B cell (primary cell): ENCODE measurements at regions not wholly inside any gene's neighbourhood (a gene's known extent, or its start where the extent isn't known, plus 50 kb on each side); places are given as distances from the start of the nearest gene placed in this dataset.

ENCODE experiments used
- ATAC-seq: fragments of 200-7000 bp; cut with Tn5 transposase; one replicate; pipeline ENCODE4 v1.10.0; 2021; ENCODE audit warnings: low read depth, mild to moderate bottlenecking, moderate number of reproducible peaks, moderate library complexity
- CTCF ChIA-PET: fragments of 350-600 bp; sonication (Branson Sonifier 250); formaldehyde crosslinking; loops from one replicate; lab custom pipeline; 2021; ENCODE audit warnings: antibody characterized with exemption, inconsistent platforms; lab: Charles Lee
- POLR2A ChIA-PET: fragments of 350-600 bp; sonication (Branson Sonifier 250); formaldehyde crosslinking; loops from one replicate; lab custom pipeline; 2021; ENCODE audit warnings: antibody characterized with exemption; lab: Charles Lee
- DNase-seq: peaks from one replicate; pipeline ENCODE4 v3.0.0; 2013
- H2AFZ ChIP-seq: 2 replicates; pipeline ENCODE4 v1.6.1; 2012; ENCODE audit warnings: mild to moderate bottlenecking, low read depth, low read length; ENCODE audit not compliant: insufficient read depth, poor library complexity, severe bottlenecking
- H3K27ac ChIP-seq, 2 donors: 1 replicate in 1 of 2; 2 replicates in 1 of 2; pipeline ENCODE4 v1.5.1; 2012 to 2013; ENCODE audit warnings: low read length in 2 of 2, mild to moderate bottlenecking in 2 of 2, moderate library complexity in 1 of 2
- H3K27me3 ChIP-seq, 4 experiments: fragments of 200-600 bp in 1 of 4; sonication (generic) in 1 of 4; replicated peaks in 1 of 4; 1 replicate in 2 of 4; 2 replicates in 2 of 4; pipeline versions ENCODE4 v1.6.1 to v1.7.0; 2013 to 2016; ENCODE audit warnings: low read length in 3 of 4, mild to moderate bottlenecking in 2 of 4, mixed read lengths in 1 of 4, moderate library complexity in 1 of 4; ENCODE audit not compliant: insufficient read depth in 4 of 4, control insufficient read depth in 3 of 4; ENCODE audit errors: control extremely low read depth in 1 of 4
- H3K36me3 ChIP-seq, 2 experiments: replicated peaks in 1 of 2; 1 replicate in 1 of 2; 2 replicates in 1 of 2; pipeline versions ENCODE4 v1.6.1 to v1.7.1; 2013; ENCODE audit warnings: low read length in 1 of 2; ENCODE audit not compliant: insufficient read depth in 2 of 2, control insufficient read depth in 1 of 2; ENCODE audit errors: control extremely low read depth in 1 of 2, extremely low read depth in 1 of 2
- H3K4me1 ChIP-seq, 2 donors: fragments of 200-600 bp in 1 of 2; sonication (generic) in 1 of 2; 1 replicate in 1 of 2; 2 replicates in 1 of 2; pipeline versions ENCODE4 v1.5.1 to v1.6.1; 2013 to 2017; ENCODE audit warnings: low read length in 2 of 2; ENCODE audit not compliant: control insufficient read depth in 2 of 2, insufficient read depth in 2 of 2
- H3K4me2 ChIP-seq: replicated peaks from 2 replicates; pipeline ENCODE3; 2012; ENCODE audit warnings: mild to moderate bottlenecking, low read depth, low read length; ENCODE audit not compliant: poor library complexity, severe bottlenecking
- H3K4me3 ChIP-seq, 5 experiments: fragments of 200-600 bp in 1 of 5; sonication (generic) in 1 of 5; 1 replicate in 3 of 5; 2 replicates in 2 of 5; pipeline versions ENCODE4 v1.5.1 to v1.7.0; 2011 to 2016; ENCODE audit warnings: low read length in 4 of 5, mild to moderate bottlenecking in 4 of 5, low read depth in 2 of 5, control low read depth in 1 of 5, moderate library complexity in 1 of 5; ENCODE audit not compliant: insufficient read depth in 1 of 5; ENCODE audit errors: control extremely low read depth in 1 of 5, extremely low read depth in 1 of 5
- H3K79me2 ChIP-seq: fragments of 200-600 bp; sonication (generic); one replicate; pipeline ENCODE4 v1.6.0; 2016; ENCODE audit warnings: low read length; ENCODE audit not compliant: control insufficient read depth, insufficient read depth
- H3K9ac ChIP-seq: fragments of 200-600 bp; sonication (generic); 2 replicates; pipeline ENCODE4 v1.6.1; 2017; ENCODE audit warnings: mild to moderate bottlenecking, low read length, moderate library complexity
- H3K9me3 ChIP-seq, 3 donors: one replicate each; pipeline versions ENCODE4 v1.6.1 to v1.7.1; 2013; ENCODE audit warnings: low read length in 2 of 3; ENCODE audit not compliant: control insufficient read depth in 2 of 3, insufficient read depth in 1 of 3; ENCODE audit errors: control extremely low read depth in 1 of 3
- H4K20me1 ChIP-seq: 2 replicates; pipeline ENCODE4 v1.6.0; 2012; ENCODE audit warnings: mild to moderate bottlenecking, low read length; ENCODE audit not compliant: insufficient read depth, control insufficient read depth, poor library complexity, severe bottlenecking
- H3K27ac Mint-ChIP-seq: one replicate; pipeline ENCODE4 v1.8.0; 2021; ENCODE audit warnings: mixed read lengths
- H3K27me3 Mint-ChIP-seq: one replicate; pipeline ENCODE4 v1.8.0; 2021; ENCODE audit warnings: mixed read lengths
- H3K4me1 Mint-ChIP-seq: one replicate; pipeline ENCODE4 v1.8.0; 2021; ENCODE audit warnings: mixed read lengths
- H3K4me3 Mint-ChIP-seq: one replicate; pipeline ENCODE4 v1.8.0; 2021; ENCODE audit warnings: mixed read lengths
- H3K9me3 Mint-ChIP-seq: one replicate; pipeline ENCODE4 v1.8.0; 2022; ENCODE audit warnings: mixed read lengths; ENCODE audit not compliant: insufficient read depth
- CTCF ChIP-seq: fragments of 200-600 bp; IDR thresholded peaks from one replicate; pipeline ENCODE4 v1.8.0; 2022; ENCODE audit warnings: antibody characterized with exemption, mild to moderate bottlenecking
- EZH2 ChIP-seq: IDR thresholded peaks from 2 replicates; pipeline ENCODE4 v1.6.1; 2012; ENCODE audit warnings: borderline replicate concordance, low read depth, mild to moderate bottlenecking, moderate library complexity, low read length; ENCODE audit not compliant: insufficient read depth, poor library complexity, severe bottlenecking
- WGBS: methylation state at CpG from one replicate; pipeline ENCODE4 v1.1.5; 2013; ENCODE audit warnings: missing lambda C conversion rate; ENCODE audit not compliant: insufficient coverage; 5-methylcytosine and 5-hydroxymethylcytosine counted together
- intact Hi-C: fragments of 100-400 bp; cut with micrococcal nuclease; formaldehyde crosslinking; loops from one replicate; pipeline ENCODE4 v1.10.0; 2022

GRCh38 chr12:115667116-115667515 is 610.4 kb downstream of the MED13L start:
- no peak overlapping the region for H3K4me2 ChIP-seq
- no CpG with 5 or more reads among the region's 1 CpG for WGBS
- H3K27ac ChIP-seq: no peak overlapping the region
- TF ChIP-seq EZH2 (no peak), CTCF (no peak)
- no peaks in the 10 kb centered on the region for H3K79me2 ChIP-seq
- intact Hi-C loops: no loop called here
- Mint-ChIP-seq H3K9me3 (no peaks in the 10 kb centered on the region), H3K4me1 (no peaks in the 10 kb centered on the region), H3K27me3 (peaks cover 4% of the 10 kb centered on the region), H3K27ac (no peak overlapping the region), H3K4me3 (no peak overlapping the region)
- H3K4me3 ChIP-seq: no peak overlapping the region
- H3K9ac ChIP-seq: no peak overlapping the region
- H3K9me3 ChIP-seq: no peaks in the 10 kb centered on the region
- H2AFZ ChIP-seq: no peak overlapping the region
- DNase-seq (no peak), ATAC-seq (no peak)
- no peaks in the 10 kb centered on the region for H3K27me3 ChIP-seq
- ChIA-PET POLR2A (no interaction called here), CTCF (no interaction called here)
- no peaks in the 10 kb centered on the region for H4K20me1 ChIP-seq
- H3K4me1 ChIP-seq: no peaks in the 10 kb centered on the region
- no peaks in the 10 kb centered on the region for H3K36me3 ChIP-seq

DNA sequence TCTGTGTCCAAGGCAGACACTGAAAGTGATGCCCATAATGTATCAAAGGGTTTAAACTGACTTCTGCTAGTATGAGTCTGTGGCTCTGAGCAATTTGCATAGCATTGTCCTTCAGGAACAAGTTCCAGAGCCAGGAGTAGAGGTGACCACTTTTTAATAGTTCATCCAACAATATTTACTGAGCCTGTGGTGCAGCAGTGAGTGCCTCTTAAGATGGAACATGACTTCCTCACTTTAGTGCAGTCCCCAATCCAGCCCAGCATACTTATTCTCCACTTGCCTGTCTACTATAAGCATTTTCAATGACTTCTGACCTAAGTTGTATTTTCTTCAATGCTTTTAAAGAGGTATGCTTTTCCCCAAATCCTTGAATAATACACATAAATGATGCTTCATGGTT is 611.3 kb downstream of the MED13L start:
- peaks cover 7% of the 10 kb centered on the region for H3K27me3 Mint-ChIP-seq
- intact Hi-C loops: no loop called here
- DNase-seq: no peak
- ChIA-PET CTCF (no interaction called here), POLR2A (no interaction called here)
- Histone ChIP-seq H3K79me2 (no peaks in the 10 kb centered on the region), H2AFZ (no peak overlapping the region), H4K20me1 (no peaks in the 10 kb centered on the region), H3K4me2 (no peak overlapping the region), H3K9ac (no peak overlapping the region), H3K36me3 (no peaks in the 10 kb centered on the region), H3K9me3 (no peaks in the 10 kb centered on the region), H3K27ac (no peak overlapping the region), H3K27me3 (no peaks in the 10 kb centered on the region), H3K4me1 (no peaks in the 10 kb centered on the region), H3K4me3 (no peak overlapping the region)
- no peak overlapping the region for H3K27ac Mint-ChIP-seq
- no peaks in the 10 kb centered on the region for H3K9me3 Mint-ChIP-seq
- no peak overlapping the region for H3K4me3 Mint-ChIP-seq
- ATAC-seq: no peak
- no peak for TF ChIP-seq EZH2
- TF ChIP-seq CTCF: no peak
- H3K4me1 Mint-ChIP-seq: no peaks in the 10 kb centered on the region
